K562 (cell line): ENCODE measurements at regions not wholly inside any gene's neighbourhood (a gene's known extent, or its start where the extent isn't known, plus 50 kb on each side); places are given as distances from the start of the nearest gene placed in this dataset.
A peak's percentile ranks its signal among the peaks of the same experiment; 100 is the strongest.

Experiments used
- BCL6 ChIP-seq: fragments of 250-450 bp; sonication (Bioruptor Pico); IDR thresholded peaks from 2 replicates; pipeline ENCODE4 v1.4.0; 2020
- BHLHE40 ChIP-seq: IDR thresholded peaks from 2 replicates; pipeline ENCODE4 v1.6.1; 2011; ENCODE audit warnings: low read length, improper control_type of control experiment
- CBX3 ChIP-seq, 2 experiments: IDR thresholded peaks; 1 replicate in 1 of 2; 2 replicates in 1 of 2; pipeline ENCODE4 v1.6.1; 2012; ENCODE audit warnings: inconsistent platforms in 2 of 2, low read length in 2 of 2, borderline replicate concordance in 1 of 2, control low read depth in 1 of 2
- CBX8 ChIP-seq: fragments of 200-600 bp; sonication (generic); IDR thresholded peaks from 2 replicates; pipeline ENCODE4 v1.6.1; 2012; ENCODE audit warnings: borderline replicate concordance, mixed run types, low read depth, mild to moderate bottlenecking, moderate library complexity, mixed read lengths, low read length, control low read depth, inconsistent platforms; ENCODE audit not compliant: poor library complexity, severe bottlenecking; ENCODE audit errors: extremely low read depth
- CCNT2 ChIP-seq: IDR thresholded peaks from 2 replicates; pipeline ENCODE4 v1.6.1; 2011; ENCODE audit warnings: borderline replicate concordance, low read depth, mild to moderate bottlenecking, moderate library complexity, mixed read lengths, low read length; ENCODE audit not compliant: insufficient read length; ENCODE audit errors: extremely low read depth
- EWSR1 ChIP-seq: fragments of 450-650 bp; IDR thresholded peaks from 2 replicates; pipeline ENCODE4 v1.6.1; 2018; ENCODE audit warnings: borderline replicate concordance, mild to moderate bottlenecking, low read depth, moderate library complexity; ENCODE audit not compliant: partially characterized antibody
- FOS ChIP-seq: IDR thresholded peaks from 3 replicates; pipeline ENCODE4 v1.6.1; 2011; ENCODE audit not compliant: insufficient read length; ENCODE audit errors: extremely low read depth
- HES1 ChIP-seq: fragments of 450-650 bp; IDR thresholded peaks from 2 replicates; pipeline ENCODE4 v1.6.1; 2016; ENCODE audit warnings: low read depth, mild to moderate bottlenecking, moderate library complexity
- HEY1 ChIP-seq: fragments of 250-450 bp; sonication (Bioruptor Pico); IDR thresholded peaks from 2 replicates; pipeline ENCODE4 v1.5.0; 2020; ENCODE audit warnings: mild to moderate bottlenecking, moderate library complexity, borderline replicate concordance
- HMG20A ChIP-seq: fragments of 450-650 bp; formaldehyde crosslinking; conservative IDR thresholded peaks from 2 replicates; pipeline ENCODE4 v1.4.0; 2020; ENCODE audit warnings: mild to moderate bottlenecking, mixed read lengths
- KLF16 ChIP-seq: IDR thresholded peaks from 2 replicates; pipeline ENCODE4 v1.6.1; 2016; ENCODE audit warnings: antibody characterized with exemption
- KLF6 ChIP-seq: fragments of 250-450 bp; sonication (Bioruptor Pico); IDR thresholded peaks from 2 replicates; pipeline ENCODE4 v1.4.0; 2020; ENCODE audit warnings: mild to moderate bottlenecking, moderate library complexity, borderline replicate concordance
- MAFF ChIP-seq: IDR thresholded peaks from 2 replicates; pipeline ENCODE4 v1.6.1; 2012; ENCODE audit warnings: low read length, improper control_type of control experiment
- MEIS2 ChIP-seq: fragments of 450-650 bp; IDR thresholded peaks from 2 replicates; pipeline ENCODE4 v1.6.1; 2014; ENCODE audit warnings: mild to moderate bottlenecking; ENCODE audit not compliant: partially characterized antibody
- PATZ1 ChIP-seq: fragments of 250-450 bp; sonication (Bioruptor Pico); IDR thresholded peaks from 2 replicates; pipeline ENCODE4 v1.5.0; 2020; ENCODE audit warnings: mild to moderate bottlenecking, borderline replicate concordance
- SMARCC2 ChIP-seq: fragments of 450-650 bp; IDR thresholded peaks from 2 replicates; pipeline ENCODE4 v1.6.1; 2017; ENCODE audit warnings: antibody characterized with exemption, moderate library complexity, mild to moderate bottlenecking, low read depth
- TAF15 ChIP-seq: fragments of 200-400 bp; formaldehyde crosslinking; IDR thresholded peaks from 2 replicates; pipeline ENCODE4 v1.6.1; 2017; ENCODE audit warnings: mild to moderate bottlenecking, low read depth, low read length, moderate library complexity
- XRCC4 ChIP-seq: IDR thresholded peaks from one replicate; pipeline ENCODE4 v1.6.1; 2011; ENCODE audit not compliant: insufficient read depth, insufficient read length; ENCODE audit errors: extremely low read depth
- ZC3H4 ChIP-seq: sonication (generic); formaldehyde crosslinking; IDR thresholded peaks from 2 replicates; pipeline ENCODE4 v1.9.0; 2021; ENCODE audit warnings: missing genetic modification reagents, borderline replicate concordance
- ZEB2 ChIP-seq: fragments of 450-650 bp; IDR thresholded peaks from 2 replicates; pipeline ENCODE4 v1.6.1; 2016
- ZFP1 ChIP-seq: fragments of 450-650 bp; formaldehyde crosslinking; IDR thresholded peaks from 2 replicates; pipeline ENCODE4 v1.4.0; 2020; ENCODE audit warnings: mild to moderate bottlenecking, mixed read lengths
- ZNF212 ChIP-seq: fragments of 450-650 bp; formaldehyde crosslinking; IDR thresholded peaks from 2 replicates; pipeline ENCODE4 v1.4.0; 2020; ENCODE audit warnings: mild to moderate bottlenecking
- ZNF324 ChIP-seq: fragments of 250-450 bp; sonication (Bioruptor Pico); IDR thresholded peaks from 2 replicates; pipeline ENCODE4 v1.4.0; 2020; ENCODE audit warnings: mild to moderate bottlenecking
- ZNF609 ChIP-seq: sonication (generic); formaldehyde crosslinking; IDR thresholded peaks from 2 replicates; pipeline ENCODE4 v1.8.1; 2023; ENCODE audit warnings: missing genetic modification reagents, mild to moderate bottlenecking, borderline replicate concordance
- ZSCAN29 ChIP-seq: fragments of 450-650 bp; IDR thresholded peaks from 2 replicates; pipeline ENCODE4 v1.6.1; 2017

GRCh38 chr6:27020553-27020880, 227.0 kb upstream of the PRSS16 start (continued):
- TF ChIP-seq CBX8, result no peak
- no peak for TF ChIP-seq BHLHE40
- TF ChIP-seq ZFP1 (CRISPR knock-in tag), result no peak
- TF ChIP-seq XRCC4, result no peak
- TF ChIP-seq HEY1 (CRISPR knock-in tag), result no peak
- no peak for TF ChIP-seq CBX3 (IDR thresholded peaks at IDR 0.05; ENCODE audit: borderline replicate concordance in 1 of 2, low read length in 2 of 2)
- TF ChIP-seq TAF15, result no peak
- TF ChIP-seq ZSCAN29, result no peak
- no peak for TF ChIP-seq HES1
- TF ChIP-seq HMG20A (CRISPR knock-in tag), result no peak
- TF ChIP-seq ZC3H4 (CRISPR knock-in tag), result no peak
- TF ChIP-seq PATZ1 (CRISPR knock-in tag), result peak; percentile 44; the same call in 1 of the 2 replicates
- no peak for TF ChIP-seq MEIS2
- no peak for TF ChIP-seq ZNF212 (CRISPR knock-in tag)
- TF ChIP-seq KLF6 (CRISPR knock-in tag), result no peak
- no peak for TF ChIP-seq KLF16
- TF ChIP-seq BCL6 (CRISPR knock-in tag), result no peak
- no peak for TF ChIP-seq ZNF324 (CRISPR knock-in tag)
- no peak for TF ChIP-seq MAFF
- no peak for TF ChIP-seq EWSR1
- TF ChIP-seq CCNT2, result no peak
- TF ChIP-seq ZEB2, result no peak
- no peak for TF ChIP-seq SMARCC2
- no peak for TF ChIP-seq FOS
- TF ChIP-seq ZNF609 (CRISPR knock-in tag), result no peak
